ENCODE measurements at regions not wholly inside any gene's neighbourhood (a gene's known extent, or its start where the extent isn't known, plus 50 kb on each side); places are given as distances from the start of the nearest gene placed in this dataset.

GRCh38 chr4:54386693-54387092, 157.6 kb downstream of the PDGFRA start:
- ChIA-PET CTCF (interaction anchor here (0.7 kb wide), 1 partner anchor 103 kb away, joined by 3 read pairs; no protein-coding TSS in a partner anchor), POLR2A (no interaction called here)
- no peaks in the 10 kb centered on the region for H3K36me3 ChIP-seq (replicated peaks in 1 of 2; ENCODE audit: control insufficient read depth in 1 of 2, insufficient read depth in 2 of 2, low read length in 1 of 2)
- no peaks in the 10 kb centered on the region for H3K79me2 ChIP-seq (ENCODE audit: insufficient read depth)
- H3F3A ChIP-seq (replicated peaks; ENCODE audit: insufficient read depth), result no peaks in the 10 kb centered on the region
- no peak overlapping the region for H3K4me2 ChIP-seq
- H3K9me2 ChIP-seq, result no peaks in the 10 kb centered on the region
- 50% methylated on average over 1 of the region's 1 CpG for WGBS (ENCODE audit: low lambda C conversion rate)
- TF ChIP-seq GABPA (IDR thresholded peaks at IDR 0.05; ENCODE audit: low read depth) (no peak), NFIC (IDR thresholded peaks at IDR 0.05; ENCODE audit: borderline replicate concordance) (no peak), SIN3A (IDR thresholded peaks at IDR 0.05; ENCODE audit: borderline replicate concordance, low read depth, low read length) (no peak), USF1 (IDR thresholded peaks at IDR 0.05; ENCODE audit: borderline replicate concordance, low read depth) (no peak), SMC3 (IDR thresholded peaks at IDR 0.05; ENCODE audit: low read depth, low read length) (no peak), EP300 (IDR thresholded peaks at IDR 0.05; ENCODE audit: borderline replicate concordance in 1 of 2, low read depth in 1 of 2, low read length in 1 of 2) (no peak), MXI1 (IDR thresholded peaks at IDR 0.05; ENCODE audit: low read depth, low read length) (no peak), FOSL2 (IDR thresholded peaks at IDR 0.05; ENCODE audit: borderline replicate concordance, low read depth) (no peak), YY1 (IDR thresholded peaks at IDR 0.05; ENCODE audit: low read depth) (no peak), USF2 (IDR thresholded peaks at IDR 0.05; ENCODE audit: borderline replicate concordance, low read depth, low read length) (no peak), TAF1 (IDR thresholded peaks at IDR 0.05; ENCODE audit: borderline replicate concordance, low read depth, low read length) (no peak), CHD2 (IDR thresholded peaks at IDR 0.05; ENCODE audit: low read length, partially characterized antibody) (no peak), RCOR1 (IDR thresholded peaks at IDR 0.05; ENCODE audit: low read length) (no peak)
- TF ChIP-seq, protein P1, sequence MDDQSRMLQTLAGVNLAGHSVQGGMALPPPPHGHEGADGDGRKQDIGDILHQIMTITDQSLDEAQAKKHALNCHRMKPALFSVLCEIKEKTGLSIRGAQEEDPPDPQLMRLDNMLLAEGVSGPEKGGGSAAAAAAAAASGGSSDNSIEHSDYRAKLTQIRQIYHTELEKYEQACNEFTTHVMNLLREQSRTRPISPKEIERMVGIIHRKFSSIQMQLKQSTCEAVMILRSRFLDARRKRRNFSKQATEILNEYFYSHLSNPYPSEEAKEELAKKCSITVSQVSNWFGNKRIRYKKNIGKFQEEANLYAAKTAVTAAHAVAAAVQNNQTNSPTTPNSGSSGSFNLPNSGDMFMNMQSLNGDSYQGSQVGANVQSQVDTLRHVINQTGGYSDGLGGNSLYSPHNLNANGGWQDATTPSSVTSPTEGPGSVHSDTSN (IDR thresholded peaks at IDR 0.05), result no peak
- TF ChIP-seq, protein P2, sequence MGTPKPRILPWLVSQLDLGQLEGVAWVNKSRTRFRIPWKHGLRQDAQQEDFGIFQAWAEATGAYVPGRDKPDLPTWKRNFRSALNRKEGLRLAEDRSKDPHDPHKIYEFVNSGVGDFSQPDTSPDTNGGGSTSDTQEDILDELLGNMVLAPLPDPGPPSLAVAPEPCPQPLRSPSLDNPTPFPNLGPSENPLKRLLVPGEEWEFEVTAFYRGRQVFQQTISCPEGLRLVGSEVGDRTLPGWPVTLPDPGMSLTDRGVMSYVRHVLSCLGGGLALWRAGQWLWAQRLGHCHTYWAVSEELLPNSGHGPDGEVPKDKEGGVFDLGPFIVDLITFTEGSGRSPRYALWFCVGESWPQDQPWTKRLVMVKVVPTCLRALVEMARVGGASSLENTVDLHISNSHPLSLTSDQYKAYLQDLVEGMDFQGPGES (IDR thresholded peaks at IDR 0.05; ENCODE audit: low read depth, low read length), result no peak
- TF ChIP-seq, protein P3, sequence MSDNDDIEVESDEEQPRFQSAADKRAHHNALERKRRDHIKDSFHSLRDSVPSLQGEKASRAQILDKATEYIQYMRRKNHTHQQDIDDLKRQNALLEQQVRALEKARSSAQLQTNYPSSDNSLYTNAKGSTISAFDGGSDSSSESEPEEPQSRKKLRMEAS (IDR thresholded peaks at IDR 0.05; ENCODE audit: low read depth), result no peak
- no peaks in the 10 kb centered on the region for H4K20me1 ChIP-seq (ENCODE audit: insufficient read depth)
- H3K9me3 ChIP-seq, result no peaks in the 10 kb centered on the region
- H3K27ac ChIP-seq (ENCODE audit: low read depth in 2 of 2, low read length in 1 of 2), result no peak overlapping the region
- no peak for DNase-seq
- H3K4me1 ChIP-seq (ENCODE audit: control insufficient read depth in 1 of 2, insufficient read depth in 2 of 2, low read depth in 1 of 2, low read length in 1 of 2), result no peaks in the 10 kb centered on the region
- no peak overlapping the region for H2AFZ ChIP-seq (ENCODE audit: low read depth)
- no peak overlapping the region for H3K9ac ChIP-seq
- H3K27me3 ChIP-seq (ENCODE audit: insufficient read depth), result no peaks in the 10 kb centered on the region
- H3K4me3 ChIP-seq (ENCODE audit: low read depth in 2 of 2, low read length in 1 of 2), result no peak overlapping the region
